ENCODE measurements at regions not wholly inside any gene's neighbourhood (a gene's known extent, or its start where the extent isn't known, plus 50 kb on each side); places are given as distances from the start of the nearest gene placed in this dataset.

DNA sequence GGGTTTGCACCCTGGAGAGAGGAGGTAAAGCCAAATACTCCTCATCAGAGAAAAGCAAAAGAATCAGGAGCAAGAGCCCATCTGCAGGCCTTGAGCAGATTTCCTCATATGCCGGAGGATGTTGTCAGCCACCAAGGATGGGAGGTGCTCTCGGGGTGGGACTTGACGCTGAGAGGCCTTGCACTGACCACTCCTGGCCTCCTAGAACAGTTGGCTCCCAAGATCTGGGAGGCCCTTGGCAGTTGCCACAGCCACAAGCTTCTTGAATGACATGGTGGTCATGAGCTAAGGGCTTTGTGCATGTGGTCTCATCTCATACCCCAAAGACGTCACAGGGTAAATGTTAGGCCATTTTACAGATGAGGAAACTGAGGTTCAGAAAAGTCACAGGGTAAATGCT lies 75.2 kb upstream of the PMEPA1 start:
- TF ChIP-seq, protein P1, sequence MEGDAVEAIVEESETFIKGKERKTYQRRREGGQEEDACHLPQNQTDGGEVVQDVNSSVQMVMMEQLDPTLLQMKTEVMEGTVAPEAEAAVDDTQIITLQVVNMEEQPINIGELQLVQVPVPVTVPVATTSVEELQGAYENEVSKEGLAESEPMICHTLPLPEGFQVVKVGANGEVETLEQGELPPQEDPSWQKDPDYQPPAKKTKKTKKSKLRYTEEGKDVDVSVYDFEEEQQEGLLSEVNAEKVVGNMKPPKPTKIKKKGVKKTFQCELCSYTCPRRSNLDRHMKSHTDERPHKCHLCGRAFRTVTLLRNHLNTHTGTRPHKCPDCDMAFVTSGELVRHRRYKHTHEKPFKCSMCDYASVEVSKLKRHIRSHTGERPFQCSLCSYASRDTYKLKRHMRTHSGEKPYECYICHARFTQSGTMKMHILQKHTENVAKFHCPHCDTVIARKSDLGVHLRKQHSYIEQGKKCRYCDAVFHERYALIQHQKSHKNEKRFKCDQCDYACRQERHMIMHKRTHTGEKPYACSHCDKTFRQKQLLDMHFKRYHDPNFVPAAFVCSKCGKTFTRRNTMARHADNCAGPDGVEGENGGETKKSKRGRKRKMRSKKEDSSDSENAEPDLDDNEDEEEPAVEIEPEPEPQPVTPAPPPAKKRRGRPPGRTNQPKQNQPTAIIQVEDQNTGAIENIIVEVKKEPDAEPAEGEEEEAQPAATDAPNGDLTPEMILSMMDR (IDR thresholded peaks at IDR 0.05) = no peak
- WGBS, 3 donors = 71 to 83% (median 74%) methylated on average over 4 of the region's 4 CpGs
- no peak overlapping the region for H3K27ac ChIP-seq
- H3K27me3 ChIP-seq (ENCODE audit: insufficient read depth in 3 of 3, low read length in 2 of 3) = no peaks in the 10 kb centered on the region
- intact Hi-C loops (cut with DNase I) = no loop called here
- no peaks in the 10 kb centered on the region for H3K9me3 ChIP-seq
- H3K36me3 ChIP-seq (ENCODE audit: insufficient read depth in 1 of 2, low read depth in 1 of 2) = no peaks in the 10 kb centered on the region
- no peak for ATAC-seq
- no peak for DNase-seq
- no peaks in the 10 kb centered on the region for H3K4me1 ChIP-seq
- H3K4me3 ChIP-seq = no peak overlapping the region

DNA sequence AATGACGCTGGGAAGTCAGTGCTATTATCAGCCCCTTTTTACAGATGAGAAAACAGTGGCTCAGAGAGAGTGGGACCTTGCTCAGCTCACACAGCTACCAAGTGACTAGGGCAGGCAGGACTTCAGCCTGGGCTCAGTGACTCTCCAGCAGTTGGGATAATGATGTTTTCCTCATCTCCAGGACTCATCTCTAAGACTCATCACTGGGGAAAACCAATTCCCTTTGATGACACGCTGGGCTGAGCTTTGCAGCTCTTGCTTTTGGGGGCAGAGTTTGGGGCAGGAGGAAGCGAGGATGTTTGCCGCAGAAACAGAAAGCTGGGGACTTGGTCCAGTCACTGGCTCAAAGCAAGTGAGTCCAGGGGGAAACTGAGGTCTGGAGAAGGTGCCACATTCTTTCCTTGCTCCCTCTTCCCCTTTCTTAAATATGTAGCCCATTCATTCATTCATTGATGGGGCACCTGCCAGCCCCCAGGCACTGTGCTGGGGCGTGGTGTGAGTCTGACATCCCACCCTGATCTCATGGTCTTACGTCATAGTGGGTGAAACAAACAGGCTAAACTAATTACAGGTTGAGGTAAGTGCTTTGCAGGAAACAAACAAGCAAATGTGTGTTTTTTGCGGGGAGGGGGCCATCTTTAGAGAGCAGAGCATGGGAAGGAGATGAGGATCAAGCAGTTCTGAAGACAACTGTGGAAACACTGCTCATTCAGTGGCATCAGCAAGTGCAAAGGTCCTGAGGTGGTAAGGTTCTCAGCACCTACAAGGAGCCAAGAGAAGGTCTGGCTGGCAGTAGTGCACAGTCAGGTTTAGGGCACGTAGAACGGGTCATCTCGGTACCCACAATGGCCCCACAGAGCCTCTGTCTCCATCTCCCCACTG lies 74.4 kb upstream of the PMEPA1 start:
- ATAC-seq = no peak
- Histone ChIP-seq H3K9me3 (no peaks in the 10 kb centered on the region), H3K36me3 (ENCODE audit: insufficient read depth in 1 of 2, low read depth in 1 of 2) (no peaks in the 10 kb centered on the region), H3K27me3 (ENCODE audit: insufficient read depth in 3 of 3, low read length in 2 of 3) (no peaks in the 10 kb centered on the region), H3K27ac (no peak overlapping the region), H3K4me3 (no peak overlapping the region), H3K4me1 (no peaks in the 10 kb centered on the region)
- TF ChIP-seq, protein P1 (IDR thresholded peaks at IDR 0.05) = no peak
- intact Hi-C loops (cut with DNase I) = no loop called here
- DNase-seq = no peak
- WGBS, 3 donors = 94 to 96% (median 94%) methylated on average over 10 of the region's 10 CpGs

DNA sequence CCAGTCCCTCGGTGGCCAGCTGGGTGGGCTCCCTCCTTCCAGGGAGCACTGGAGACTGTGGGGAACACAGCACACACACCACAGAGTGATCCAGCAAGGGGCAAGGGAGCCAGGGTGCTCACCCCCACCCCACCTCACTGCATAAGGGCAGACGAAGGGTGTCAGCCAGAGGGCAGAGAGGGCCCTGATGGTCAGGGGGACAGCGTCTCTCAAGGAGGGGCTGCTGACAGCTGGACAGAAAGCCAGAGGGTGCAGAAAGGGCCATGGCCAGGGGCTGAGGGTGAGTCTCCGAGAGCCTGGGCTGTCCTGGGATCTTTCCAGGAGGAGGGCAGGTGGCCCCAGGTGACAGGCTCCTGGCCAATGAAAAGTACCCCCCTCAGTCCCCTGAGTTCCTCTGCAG lies 73.4 kb upstream of the PMEPA1 start:
- Histone ChIP-seq H3K36me3 (ENCODE audit: insufficient read depth in 1 of 2, low read depth in 1 of 2) (no peaks in the 10 kb centered on the region), H3K4me1 (no peaks in the 10 kb centered on the region), H3K9me3 (no peaks in the 10 kb centered on the region), H3K27ac (no peak overlapping the region), H3K4me3 (no peak overlapping the region), H3K27me3 (ENCODE audit: insufficient read depth in 3 of 3, low read length in 2 of 3) (no peaks in the 10 kb centered on the region)
- ATAC-seq (no peak), DNase-seq (no peak)
- 63 to 82% (median 79%) methylated on average over 4 of the region's 4 CpGs for WGBS, 3 donors
- TF ChIP-seq, protein P1 (IDR thresholded peaks at IDR 0.05) = no peak
- intact Hi-C loops (cut with DNase I) = no loop called here

DNA sequence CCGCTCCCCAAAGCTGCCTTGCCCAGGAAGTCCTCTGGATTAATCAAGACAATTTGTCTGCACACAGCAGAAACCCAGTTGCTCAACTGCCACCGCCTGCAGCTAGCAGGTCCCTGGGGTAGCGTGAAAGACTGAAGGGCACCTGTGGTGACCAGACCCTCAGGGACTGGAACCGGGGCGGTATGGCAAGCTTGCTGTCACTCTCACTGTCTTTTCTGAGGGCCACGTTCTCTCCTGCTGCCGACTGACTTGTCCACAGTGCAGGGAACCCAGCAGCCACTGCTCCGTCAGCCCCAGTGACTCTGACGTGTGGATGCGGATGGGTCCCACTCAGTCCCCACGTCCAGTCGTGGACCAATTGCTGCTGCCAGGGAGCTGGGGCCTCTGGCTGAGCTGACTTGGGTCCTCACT lies 72.8 kb upstream of the PMEPA1 start:
- DNase-seq = no peak
- intact Hi-C loops (cut with DNase I) = no loop called here
- Histone ChIP-seq H3K4me3 (no peak overlapping the region), H3K27me3 (ENCODE audit: insufficient read depth in 3 of 3, low read length in 2 of 3) (no peaks in the 10 kb centered on the region), H3K36me3 (ENCODE audit: insufficient read depth in 1 of 2, low read depth in 1 of 2) (no peaks in the 10 kb centered on the region), H3K4me1 (no peaks in the 10 kb centered on the region), H3K9me3 (no peaks in the 10 kb centered on the region), H3K27ac (no peak overlapping the region)
- TF ChIP-seq, protein P1 (IDR thresholded peaks at IDR 0.05) = no peak
- 66 to 74% (median 71%) methylated on average over 11 to 12 of the region's 12 CpGs for WGBS, 3 donors
- ATAC-seq = no peak

DNA sequence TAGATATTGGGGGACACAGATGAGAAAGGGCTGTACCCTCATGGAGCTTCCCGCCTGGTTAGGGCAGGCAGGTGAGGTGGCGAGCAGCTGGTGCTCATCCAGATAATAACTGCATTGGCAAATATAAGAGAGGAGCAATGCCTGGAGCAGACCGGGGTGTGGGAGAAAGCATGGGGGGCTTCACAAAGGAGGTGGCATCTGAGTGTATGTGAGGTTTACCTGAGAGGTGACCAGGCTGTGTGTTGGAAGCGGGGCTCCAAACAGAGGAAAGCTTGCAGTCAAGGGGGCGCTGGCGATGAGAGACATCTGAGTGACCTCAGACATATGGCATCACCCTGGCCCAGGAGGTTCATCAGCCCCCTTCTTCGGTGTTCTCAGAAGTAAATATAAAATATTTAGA lies 72.1 kb upstream of the PMEPA1 start:
- TF ChIP-seq, protein P1 (IDR thresholded peaks at IDR 0.05) = no peak
- Histone ChIP-seq H3K27me3 (ENCODE audit: insufficient read depth in 3 of 3, low read length in 2 of 3) (no peaks in the 10 kb centered on the region), H3K4me3 (no peak overlapping the region), H3K27ac (no peak overlapping the region), H3K9me3 (no peaks in the 10 kb centered on the region), H3K36me3 (ENCODE audit: insufficient read depth in 1 of 2, low read depth in 1 of 2) (no peaks in the 10 kb centered on the region), H3K4me1 (no peaks in the 10 kb centered on the region)
- ATAC-seq (no peak), DNase-seq (no peak)
- WGBS, 3 donors = 86 to 95% (median 94%) methylated on average over 7 of the region's 7 CpGs
- intact Hi-C loops (cut with DNase I) = no loop called here

Measured in psoas muscle (tissue), 7 donors.